ENCODE measurements at regions not wholly inside any gene's neighbourhood (a gene's known extent, or its start where the extent isn't known, plus 50 kb on each side); places are given as distances from the start of the nearest gene placed in this dataset.

DNA sequence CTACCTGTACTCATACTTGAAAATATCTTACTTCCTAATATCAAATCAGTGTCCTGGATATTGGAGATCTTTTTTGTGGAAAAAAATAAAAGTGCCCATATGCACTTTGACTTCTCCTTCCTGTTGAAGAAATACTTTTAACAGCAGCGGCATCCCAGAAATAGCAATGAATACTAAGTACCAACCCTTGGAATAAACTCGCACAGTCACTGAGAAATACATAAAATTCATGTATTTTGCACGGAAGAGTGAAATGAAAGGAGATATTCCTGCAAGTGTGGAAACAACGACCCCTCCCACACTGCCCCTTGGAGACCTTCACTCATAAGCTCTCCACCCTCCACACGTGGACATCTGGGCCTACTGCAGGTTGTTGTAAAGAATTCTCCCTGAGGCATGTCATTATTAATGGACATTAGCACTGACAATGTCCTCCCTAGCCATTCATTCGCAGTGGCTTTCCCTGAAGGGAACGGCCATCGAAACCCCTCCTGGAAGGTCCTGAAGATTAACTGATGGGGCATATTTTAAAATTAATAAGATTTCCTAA, 407.6 kb upstream of the PFKP start:
- no peaks in the 10 kb centered on the region for H3K36me3 ChIP-seq
- H3K4me3 ChIP-seq, result no peak overlapping the region
- peaks cover under 1% of the 10 kb centered on the region for H3K9me3 ChIP-seq (replicated peaks)
- intact Hi-C loops (cut with micrococcal nuclease), result no loop called here
- H3K27me3 ChIP-seq (ENCODE audit: low read depth), result peaks cover 10% of the 10 kb centered on the region
- no peak for DNase-seq
- H3K4me1 ChIP-seq, result no peaks in the 10 kb centered on the region
- TF ChIP-seq, protein P1, sequence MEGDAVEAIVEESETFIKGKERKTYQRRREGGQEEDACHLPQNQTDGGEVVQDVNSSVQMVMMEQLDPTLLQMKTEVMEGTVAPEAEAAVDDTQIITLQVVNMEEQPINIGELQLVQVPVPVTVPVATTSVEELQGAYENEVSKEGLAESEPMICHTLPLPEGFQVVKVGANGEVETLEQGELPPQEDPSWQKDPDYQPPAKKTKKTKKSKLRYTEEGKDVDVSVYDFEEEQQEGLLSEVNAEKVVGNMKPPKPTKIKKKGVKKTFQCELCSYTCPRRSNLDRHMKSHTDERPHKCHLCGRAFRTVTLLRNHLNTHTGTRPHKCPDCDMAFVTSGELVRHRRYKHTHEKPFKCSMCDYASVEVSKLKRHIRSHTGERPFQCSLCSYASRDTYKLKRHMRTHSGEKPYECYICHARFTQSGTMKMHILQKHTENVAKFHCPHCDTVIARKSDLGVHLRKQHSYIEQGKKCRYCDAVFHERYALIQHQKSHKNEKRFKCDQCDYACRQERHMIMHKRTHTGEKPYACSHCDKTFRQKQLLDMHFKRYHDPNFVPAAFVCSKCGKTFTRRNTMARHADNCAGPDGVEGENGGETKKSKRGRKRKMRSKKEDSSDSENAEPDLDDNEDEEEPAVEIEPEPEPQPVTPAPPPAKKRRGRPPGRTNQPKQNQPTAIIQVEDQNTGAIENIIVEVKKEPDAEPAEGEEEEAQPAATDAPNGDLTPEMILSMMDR (IDR thresholded peaks at IDR 0.05; ENCODE audit: borderline replicate concordance), result no peak
- H3K27ac ChIP-seq (replicated peaks), result no peak overlapping the region

DNA sequence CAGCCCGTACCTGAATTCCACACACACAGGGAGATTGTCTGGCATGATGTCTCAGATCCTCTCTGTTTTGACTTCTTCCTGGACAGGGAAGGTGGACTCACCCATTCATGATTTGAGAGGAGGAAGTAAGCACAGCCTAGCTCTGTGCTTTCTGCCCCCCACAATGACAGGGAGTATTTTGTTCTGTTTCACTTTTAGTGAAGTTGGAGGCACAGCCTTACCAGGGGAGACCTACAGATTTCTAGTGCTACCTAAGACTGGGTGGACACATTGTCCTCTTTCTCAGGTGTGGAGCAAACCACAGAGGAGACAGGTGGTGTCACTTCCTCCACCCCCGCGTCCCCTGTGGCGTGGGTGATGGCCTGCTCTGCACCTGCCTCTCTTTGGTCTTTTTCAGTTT, 408.6 kb upstream of the PFKP start:
- intact Hi-C loops (cut with micrococcal nuclease), result no loop called here
- DNase-seq, result no peak
- H3K4me3 ChIP-seq, result no peak overlapping the region
- peaks cover 10% of the 10 kb centered on the region for H3K27me3 ChIP-seq (ENCODE audit: low read depth)
- no peaks in the 10 kb centered on the region for H3K36me3 ChIP-seq
- H3K9me3 ChIP-seq (replicated peaks), result no peaks in the 10 kb centered on the region
- TF ChIP-seq, protein P1 (IDR thresholded peaks at IDR 0.05; ENCODE audit: borderline replicate concordance), result no peak
- H3K4me1 ChIP-seq, result no peaks in the 10 kb centered on the region
- H3K27ac ChIP-seq (replicated peaks), result no peak overlapping the region

DNA sequence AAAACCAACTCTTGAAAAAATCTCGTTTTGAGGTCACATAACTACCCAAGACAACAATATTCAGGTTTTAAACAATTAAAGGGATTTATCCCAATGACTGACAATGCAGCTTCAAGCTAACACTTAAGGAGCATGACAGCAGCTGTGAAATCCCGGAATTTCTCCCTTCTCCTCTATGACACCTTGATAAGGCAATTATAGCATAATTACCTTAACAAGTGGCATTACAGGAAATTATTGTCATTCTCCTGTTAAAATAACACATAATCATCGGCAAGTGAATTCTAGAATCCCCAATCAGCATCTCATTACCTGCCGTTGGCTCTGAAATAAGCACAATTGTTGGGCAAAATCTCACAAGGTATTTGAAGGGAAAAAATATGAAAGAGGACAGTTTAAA, 417.0 kb upstream of the PFKP start:
- H3K27ac ChIP-seq (replicated peaks), result no peak overlapping the region
- no peaks in the 10 kb centered on the region for H3K36me3 ChIP-seq
- no peaks in the 10 kb centered on the region for H3K4me1 ChIP-seq
- peaks cover 18% of the 10 kb centered on the region for H3K27me3 ChIP-seq (ENCODE audit: low read depth)
- TF ChIP-seq, protein P1 (IDR thresholded peaks at IDR 0.05; ENCODE audit: borderline replicate concordance), result no peak
- no peak overlapping the region for H3K4me3 ChIP-seq
- intact Hi-C loops (cut with micrococcal nuclease), result no loop called here
- H3K9me3 ChIP-seq (replicated peaks), result no peaks in the 10 kb centered on the region
- no peak for DNase-seq

DNA sequence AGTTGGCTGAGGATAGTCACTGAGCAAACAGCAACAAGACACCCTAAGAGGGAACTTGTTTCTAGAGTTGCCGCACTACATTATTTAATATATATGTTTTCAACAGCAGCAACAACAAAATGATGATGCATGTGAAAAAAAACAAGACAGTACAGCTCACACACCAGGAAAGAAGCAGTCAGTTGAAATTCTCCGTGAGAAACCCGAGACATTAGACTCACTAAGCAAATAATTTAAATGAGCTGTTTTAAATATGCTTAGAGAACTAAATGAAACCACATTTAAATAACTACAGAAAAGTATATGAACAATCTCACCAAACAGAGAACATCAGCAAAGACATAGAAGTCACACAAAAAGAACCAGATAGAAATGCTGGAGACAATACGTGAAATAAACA, 426.3 kb upstream of the PFKP start:
- Histone ChIP-seq H3K4me3 (no peak overlapping the region), H3K36me3 (no peaks in the 10 kb centered on the region), H3K4me1 (no peaks in the 10 kb centered on the region), H3K9me3 (replicated peaks) (no peaks in the 10 kb centered on the region), H3K27ac (replicated peaks) (no peak overlapping the region), H3K27me3 (ENCODE audit: low read depth) (peaks cover 19% of the 10 kb centered on the region)
- DNase-seq, result no peak
- TF ChIP-seq, protein P1 (IDR thresholded peaks at IDR 0.05; ENCODE audit: borderline replicate concordance), result no peak
- intact Hi-C loops (cut with micrococcal nuclease), result no loop called here

DNA sequence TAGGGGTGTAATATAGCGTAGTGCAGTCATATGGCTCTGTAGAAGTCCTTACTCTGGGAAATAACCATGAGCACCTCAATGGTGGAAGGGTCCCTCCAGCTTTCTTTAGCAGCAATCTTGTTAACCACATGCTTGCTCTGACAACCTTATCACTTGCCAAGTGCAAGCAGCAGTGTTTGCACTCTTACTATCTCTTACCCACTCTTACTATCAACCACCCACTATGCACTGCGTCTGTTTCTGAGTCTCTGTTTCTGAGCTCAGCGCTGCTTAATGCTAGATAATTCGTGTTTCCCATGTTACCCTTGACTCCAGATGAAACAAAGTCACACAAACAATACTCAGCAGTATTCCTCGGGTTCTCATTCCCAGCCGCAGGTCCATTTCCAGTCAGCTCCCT, 433.7 kb upstream of the PFKP start:
- Histone ChIP-seq H3K9me3 (replicated peaks) (no peaks in the 10 kb centered on the region), H3K27ac (replicated peaks) (no peak overlapping the region), H3K4me1 (no peaks in the 10 kb centered on the region), H3K4me3 (no peak overlapping the region), H3K27me3 (ENCODE audit: low read depth) (peaks cover 45% of the 10 kb centered on the region), H3K36me3 (no peaks in the 10 kb centered on the region)
- intact Hi-C loops (cut with micrococcal nuclease), result no loop called here
- DNase-seq, result no peak
- TF ChIP-seq, protein P1 (IDR thresholded peaks at IDR 0.05; ENCODE audit: borderline replicate concordance), result no peak

All from left ventricle myocardium inferior (tissue), 1 donor.